Activated T-cell treated with anti-CD3 and anti-CD28 coated beads, Interleukin-2, amount 50 U/mL, for 72 hours (primary cell): ENCODE measurements at regions not wholly inside any gene's neighbourhood (a gene's known extent, or its start where the extent isn't known, plus 50 kb on each side); places are given as distances from the start of the nearest gene placed in this dataset.
A peak's percentile ranks its signal among the peaks of the same experiment; 100 is the strongest.

ENCODE experiments used
- ATAC-seq, 2 donors: fragments of 150-1000 bp; cut with Tn5 transposase; replicated peaks in 1 of 2; 2 replicates each; pipeline ENCODE4 v1.10.0; 2021; ENCODE audit warnings: moderate library complexity in 2 of 2, mild to moderate bottlenecking in 1 of 2
- DNase-seq, 2 donors: peaks; one replicate each; pipeline ENCODE4 v3.0.0; 2021 to 2022; ENCODE audit warnings: mixed read lengths in 1 of 2
- H3K27ac Mint-ChIP-seq: one replicate; pipeline ENCODE4 v1.8.0; 2022; ENCODE audit warnings: mild to moderate bottlenecking, moderate library complexity, mixed read lengths
- H3K27me3 Mint-ChIP-seq: one replicate; pipeline ENCODE4 v1.8.0; 2022; ENCODE audit warnings: low read depth, mixed read lengths
- H3K36me3 Mint-ChIP-seq, 2 donors: one replicate each; pipeline ENCODE4 v1.8.0; 2022; ENCODE audit warnings: mixed read lengths in 2 of 2, mild to moderate bottlenecking in 1 of 2; ENCODE audit not compliant: insufficient read depth in 2 of 2
- H3K4me1 Mint-ChIP-seq: one replicate; pipeline ENCODE4 v1.8.0; 2022; ENCODE audit warnings: low read depth, mixed read lengths
- H3K4me3 Mint-ChIP-seq, 2 donors: one replicate each; pipeline ENCODE4 v1.8.0; 2022; ENCODE audit warnings: mild to moderate bottlenecking in 2 of 2, mixed read lengths in 2 of 2, moderate library complexity in 2 of 2
- H3K9me3 Mint-ChIP-seq, 2 donors: one replicate each; pipeline ENCODE4 v1.8.0; 2022; ENCODE audit warnings: mixed read lengths in 2 of 2

- H3K4me3 Mint-ChIP-seq: no peak overlapping the region
- DNase-seq: no peak
- H3K27me3 Mint-ChIP-seq: no peaks in the 10 kb centered on the region
- H3K36me3 Mint-ChIP-seq: no peaks in the 10 kb centered on the region
- H3K9me3 Mint-ChIP-seq: peaks cover 0 to 3% of the 10 kb centered on the region in 2 donors
- no peaks in the 10 kb centered on the region for H3K4me1 Mint-ChIP-seq
- H3K27ac Mint-ChIP-seq: no peak overlapping the region
- no peak for ATAC-seq
Observed at GRCh38 chr16:8483396-8483795, 106.9 kb downstream of the TMEM114 start.

DNA sequence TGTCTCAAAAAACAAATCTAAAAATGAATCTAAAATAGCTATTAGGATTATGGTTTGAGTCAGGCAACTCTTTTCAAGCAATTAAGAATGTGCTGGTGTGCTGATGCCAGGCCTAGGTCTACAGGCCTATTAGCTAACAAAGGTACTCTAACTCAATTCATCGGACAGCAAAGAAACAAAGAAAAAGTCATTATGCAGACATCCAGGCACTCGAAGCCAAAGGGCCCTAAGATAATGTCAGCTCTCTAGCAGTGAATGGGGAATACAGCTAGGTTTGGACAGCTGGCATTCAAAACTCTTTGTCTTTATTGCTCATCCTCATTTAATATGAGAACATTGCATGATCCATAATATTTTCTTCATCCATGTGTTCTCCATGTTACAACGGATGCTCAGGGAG is 108.5 kb downstream of the TMEM114 start:
- H3K27me3 Mint-ChIP-seq: no peaks in the 10 kb centered on the region
- peaks cover 0 to 2% of the 10 kb centered on the region in 2 donors for H3K9me3 Mint-ChIP-seq
- no peak overlapping the region for H3K27ac Mint-ChIP-seq
- no peak overlapping the region for H3K4me3 Mint-ChIP-seq
- no peaks in the 10 kb centered on the region for H3K36me3 Mint-ChIP-seq
- ATAC-seq (no peak), DNase-seq (no peak)
- H3K4me1 Mint-ChIP-seq: no peaks in the 10 kb centered on the region

DNA sequence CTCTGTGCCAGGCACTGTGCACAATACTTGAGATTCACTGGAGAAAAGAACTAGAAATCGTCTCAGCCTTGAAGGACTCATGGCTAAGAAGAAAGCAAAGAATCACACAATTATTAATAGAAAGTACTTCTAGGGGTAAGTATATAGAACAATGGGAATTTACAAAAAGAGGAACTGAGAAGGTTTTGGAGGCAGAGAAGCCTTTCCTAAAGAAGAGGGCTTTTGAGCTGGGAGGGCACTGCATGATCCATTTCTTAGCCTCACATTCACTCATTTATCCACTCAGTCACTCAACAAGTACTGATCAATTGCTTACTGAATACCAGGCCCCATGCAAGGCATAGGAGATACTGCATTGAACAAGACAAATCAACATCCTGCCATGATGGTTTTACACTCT is 113.5 kb downstream of the TMEM114 start:
- no peak for ATAC-seq
- DNase-seq: no peak
- H3K9me3 Mint-ChIP-seq: peaks cover 0 to 2% of the 10 kb centered on the region in 2 donors
- H3K4me3 Mint-ChIP-seq: no peak overlapping the region
- H3K4me1 Mint-ChIP-seq: no peaks in the 10 kb centered on the region
- no peaks in the 10 kb centered on the region for H3K27me3 Mint-ChIP-seq
- no peaks in the 10 kb centered on the region for H3K36me3 Mint-ChIP-seq
- no peak overlapping the region for H3K27ac Mint-ChIP-seq

DNA sequence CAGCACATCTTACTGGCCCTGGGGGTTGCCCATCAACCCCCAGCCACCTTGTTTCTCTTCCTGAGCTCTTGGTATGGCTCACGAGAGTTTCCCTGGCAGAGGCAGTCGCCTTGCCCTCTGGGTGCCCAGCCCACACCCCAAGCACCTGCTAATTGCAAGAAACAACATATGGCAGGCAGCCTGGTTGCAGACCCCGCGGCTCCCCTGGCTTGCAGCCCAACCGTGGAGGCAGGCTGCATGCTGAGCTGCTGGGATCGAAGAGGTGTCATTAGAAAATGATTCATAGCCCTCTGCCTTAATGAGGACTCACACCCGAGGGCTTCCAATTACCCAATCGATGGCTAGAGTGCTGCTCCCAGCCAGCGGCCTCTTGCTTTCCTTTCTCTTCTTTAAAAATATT is 115.7 kb downstream of the TMEM114 start:
- no peak overlapping the region for H3K4me3 Mint-ChIP-seq
- DNase-seq (no peak), ATAC-seq (no peak)
- H3K27ac Mint-ChIP-seq: no peak overlapping the region
- H3K4me1 Mint-ChIP-seq: no peaks in the 10 kb centered on the region
- H3K36me3 Mint-ChIP-seq: no peaks in the 10 kb centered on the region
- H3K27me3 Mint-ChIP-seq: no peaks in the 10 kb centered on the region
- peaks cover 0 to under 1% of the 10 kb centered on the region in 2 donors for H3K9me3 Mint-ChIP-seq

- H3K4me3 Mint-ChIP-seq: no peak overlapping the region
- no peaks in the 10 kb centered on the region for H3K27me3 Mint-ChIP-seq
- no peak overlapping the region for H3K27ac Mint-ChIP-seq
- no peaks in the 10 kb centered on the region for H3K4me1 Mint-ChIP-seq
- H3K36me3 Mint-ChIP-seq: no peaks in the 10 kb centered on the region
- DNase-seq (no peak), ATAC-seq (no peak)
- H3K9me3 Mint-ChIP-seq: peaks cover 0 to 3% of the 10 kb centered on the region in 2 donors
Observed at GRCh38 chr16:8469102-8469778, 121.1 kb downstream of the TMEM114 start.

DNA sequence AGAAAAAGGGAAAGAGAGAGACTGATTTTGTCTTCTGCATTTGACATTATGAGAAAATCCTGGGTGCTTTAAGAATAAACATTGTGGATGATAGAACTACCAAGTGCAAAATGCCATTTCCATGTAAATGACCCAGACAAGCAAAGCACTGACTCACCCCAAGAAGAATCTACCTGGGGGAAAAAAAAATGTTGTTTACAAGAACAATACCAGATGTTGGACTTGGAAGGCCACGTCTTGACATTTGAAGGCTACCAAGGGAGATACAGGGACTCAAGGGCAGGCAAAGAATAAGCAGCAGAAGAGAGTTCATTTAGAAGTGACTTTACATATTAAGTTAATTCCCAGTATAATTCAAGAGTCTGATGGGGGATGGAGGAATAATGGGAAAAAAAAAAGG is 125.3 kb downstream of the TMEM114 start:
- Mint-ChIP-seq H3K27me3 (no peaks in the 10 kb centered on the region), H3K4me1 (no peaks in the 10 kb centered on the region), H3K4me3 (no peak overlapping the region), H3K9me3 (peaks cover 3 to 6% of the 10 kb centered on the region in 2 donors), H3K36me3 (no peaks in the 10 kb centered on the region), H3K27ac (peak overlapping the region; percentile 15)
- ATAC-seq (no peak), DNase-seq (no peak)

- H3K36me3 Mint-ChIP-seq: peaks cover 0 to 1% of the 10 kb centered on the region in 2 donors
- DNase-seq: no peak
- H3K4me3 Mint-ChIP-seq: no peak overlapping the region
- no peak for ATAC-seq
- H3K27ac Mint-ChIP-seq: no peak overlapping the region
- no peaks in the 10 kb centered on the region for H3K27me3 Mint-ChIP-seq
- H3K9me3 Mint-ChIP-seq: peaks cover 3 to 5% of the 10 kb centered on the region in 2 donors
- no peaks in the 10 kb centered on the region for H3K4me1 Mint-ChIP-seq
Observed at GRCh38 chr16:8459085-8459733, 131.1 kb downstream of the TMEM114 start.

DNA sequence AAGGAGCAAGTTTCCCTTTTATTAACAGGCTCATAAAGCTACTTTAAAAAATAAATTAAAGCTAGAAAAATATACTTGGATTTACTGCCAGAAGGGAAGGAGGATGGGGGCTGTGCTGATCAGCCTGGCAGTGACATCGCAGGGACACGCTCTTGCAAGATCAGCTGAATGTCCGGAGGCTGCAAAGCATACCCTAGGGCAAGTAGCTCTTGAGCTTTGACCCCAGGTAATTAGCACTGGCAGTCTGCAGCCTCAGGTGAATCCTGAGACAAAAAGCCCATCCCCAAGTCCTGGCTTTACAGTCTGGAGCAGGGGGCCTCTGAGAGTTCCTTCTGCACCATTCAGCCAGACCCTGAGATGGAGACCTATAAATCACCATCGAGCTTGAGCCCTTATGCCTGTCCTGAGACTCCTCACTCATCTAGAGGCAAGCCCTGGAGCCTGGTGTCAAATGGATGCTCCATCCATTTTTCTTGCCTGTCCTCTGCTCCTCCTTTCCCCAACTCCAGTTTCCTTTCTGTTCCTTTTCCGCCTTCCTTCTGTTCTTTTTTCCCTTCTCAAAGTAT is 131.7 kb downstream of the TMEM114 start:
- Mint-ChIP-seq H3K4me1 (no peaks in the 10 kb centered on the region), H3K4me3 (no peak overlapping the region)

GRCh38 chr16:8453359-8453758 is 137.0 kb downstream of the TMEM114 start:
- DNase-seq (no peak), ATAC-seq (no peak)
- H3K36me3 Mint-ChIP-seq: peaks cover 0 to 1% of the 10 kb centered on the region in 2 donors
- no peak overlapping the region for H3K4me3 Mint-ChIP-seq
- H3K27ac Mint-ChIP-seq: no peak overlapping the region
- no peaks in the 10 kb centered on the region for H3K27me3 Mint-ChIP-seq
- no peaks in the 10 kb centered on the region for H3K4me1 Mint-ChIP-seq
- H3K9me3 Mint-ChIP-seq: peaks cover 1 to 2% of the 10 kb centered on the region in 2 donors

More for the DNA sequence above, 131.7 kb downstream of the TMEM114 start:
- ATAC-seq (no peak), DNase-seq (no peak)
- H3K36me3 Mint-ChIP-seq: peaks cover 0 to 1% of the 10 kb centered on the region in 2 donors
- no peak overlapping the region for H3K27ac Mint-ChIP-seq
- H3K9me3 Mint-ChIP-seq: peaks cover 5% of the 10 kb centered on the region in 2 donors
- H3K27me3 Mint-ChIP-seq: no peaks in the 10 kb centered on the region

DNA sequence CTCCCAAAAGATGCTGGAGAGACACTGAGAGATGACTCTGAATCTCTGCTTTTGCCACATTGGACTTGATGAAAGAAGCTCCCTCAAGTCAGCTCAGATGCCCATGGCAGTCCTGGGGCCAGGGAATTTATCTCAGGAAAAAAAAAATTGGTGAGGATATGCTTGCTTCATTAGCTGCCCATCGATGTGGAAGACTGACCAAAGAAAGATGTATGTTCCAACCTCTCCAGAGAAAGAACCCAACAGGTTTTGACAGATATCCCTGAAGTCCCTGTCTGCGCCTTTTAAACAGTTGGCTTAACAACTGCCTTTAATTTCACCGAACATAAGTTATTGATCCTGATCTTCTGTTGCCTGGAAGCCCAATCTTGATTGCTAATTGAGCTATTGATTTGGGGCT is 137.4 kb downstream of the TMEM114 start:
- Mint-ChIP-seq H3K27ac (no peak overlapping the region), H3K27me3 (no peaks in the 10 kb centered on the region), H3K4me3 (no peak overlapping the region), H3K9me3 (peaks cover 1 to 2% of the 10 kb centered on the region in 2 donors), H3K36me3 (peaks cover 0 to 1% of the 10 kb centered on the region in 2 donors), H3K4me1 (no peaks in the 10 kb centered on the region)
- ATAC-seq (no peak), DNase-seq (no peak)

- Mint-ChIP-seq H3K4me1 (no peaks in the 10 kb centered on the region), H3K9me3 (peaks cover 0 to 3% of the 10 kb centered on the region in 2 donors), H3K4me3 (no peak overlapping the region), H3K36me3 (no peaks in the 10 kb centered on the region), H3K27me3 (no peaks in the 10 kb centered on the region), H3K27ac (no peak overlapping the region)
- DNase-seq (no peak), ATAC-seq (no peak)
Observed at GRCh38 chr16:8436931-8437330, 153.4 kb downstream of the TMEM114 start.

DNA sequence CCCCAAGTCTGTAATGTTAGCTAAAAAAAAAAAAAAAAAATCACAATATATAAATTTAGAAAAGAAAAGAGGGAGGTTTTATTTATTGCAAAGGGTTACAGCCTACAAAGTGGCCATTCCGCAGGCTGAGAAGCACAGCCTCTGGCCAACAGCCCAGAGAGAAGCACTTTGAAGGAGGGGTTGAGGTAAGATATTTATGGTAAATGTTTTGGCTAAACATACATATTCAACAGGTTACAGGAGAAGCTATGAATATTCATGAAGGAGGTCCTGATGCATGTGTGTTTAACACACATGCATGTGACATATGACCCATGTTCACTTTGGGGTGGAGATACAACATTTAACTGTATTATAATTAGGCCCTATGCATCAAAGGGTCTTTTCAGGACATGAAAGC is 158.5 kb downstream of the TMEM114 start:
- Mint-ChIP-seq H3K27me3 (no peaks in the 10 kb centered on the region), H3K4me1 (no peaks in the 10 kb centered on the region), H3K4me3 (no peak overlapping the region), H3K27ac (no peak overlapping the region), H3K9me3 (peaks cover 3% of the 10 kb centered on the region in 2 donors), H3K36me3 (no peaks in the 10 kb centered on the region)
- no peak for ATAC-seq
- no peak for DNase-seq

GRCh38 chr16:8430401-8430800 is 159.9 kb downstream of the TMEM114 start:
- H3K4me3 Mint-ChIP-seq: no peak overlapping the region
- DNase-seq (no peak), ATAC-seq (no peak)
- H3K9me3 Mint-ChIP-seq: peaks cover 6 to 7% of the 10 kb centered on the region in 2 donors
- H3K27ac Mint-ChIP-seq: no peak overlapping the region
- H3K36me3 Mint-ChIP-seq: no peaks in the 10 kb centered on the region
- H3K4me1 Mint-ChIP-seq: no peaks in the 10 kb centered on the region
- H3K27me3 Mint-ChIP-seq: no peaks in the 10 kb centered on the region
